SIG-M5 (cell line): ENCODE measurements at regions not wholly inside any gene's neighbourhood (a gene's known extent, or its start where the extent isn't known, plus 50 kb on each side); places are given as distances from the start of the nearest gene placed in this dataset.

ENCODE experiments used
- DNase-seq: peaks from one replicate; lab custom pipeline; 2025; lab: John Stamatoyannopoulos, UW

DNA sequence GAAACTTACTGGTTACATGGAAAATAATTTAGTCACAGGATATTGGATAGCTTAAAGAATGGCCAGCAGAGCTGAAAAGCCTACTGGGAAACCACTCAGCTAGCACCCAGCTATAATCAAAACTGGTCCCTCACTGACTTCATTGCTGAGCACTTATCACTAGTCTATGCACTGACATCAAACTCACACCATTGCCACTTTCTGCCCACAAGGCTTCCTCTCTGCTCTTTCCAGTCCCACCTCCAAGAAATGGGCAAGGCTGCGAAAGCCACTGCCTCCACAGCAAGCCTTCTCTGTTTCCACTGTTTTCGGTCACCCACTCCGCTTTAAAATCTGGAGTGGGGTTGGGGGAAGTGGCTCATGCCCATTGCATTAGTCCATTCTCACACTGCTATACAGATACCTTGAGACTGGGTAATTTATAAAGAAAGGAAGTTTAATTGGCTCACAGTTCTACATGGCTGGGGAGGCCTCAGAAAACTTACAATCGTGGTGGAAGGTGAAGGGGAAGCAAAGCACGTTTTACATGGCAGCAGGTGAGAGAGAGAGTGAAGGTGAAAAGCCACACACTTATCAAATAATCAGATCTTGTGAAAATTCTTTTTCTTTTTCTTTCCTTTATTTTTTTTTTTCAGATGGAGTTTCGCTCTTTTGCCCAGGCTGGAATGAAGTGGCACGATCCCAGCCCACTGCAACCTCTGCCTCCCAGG, 77.0 kb upstream of the CERS6 start:
- no peak for DNase-seq

DNA sequence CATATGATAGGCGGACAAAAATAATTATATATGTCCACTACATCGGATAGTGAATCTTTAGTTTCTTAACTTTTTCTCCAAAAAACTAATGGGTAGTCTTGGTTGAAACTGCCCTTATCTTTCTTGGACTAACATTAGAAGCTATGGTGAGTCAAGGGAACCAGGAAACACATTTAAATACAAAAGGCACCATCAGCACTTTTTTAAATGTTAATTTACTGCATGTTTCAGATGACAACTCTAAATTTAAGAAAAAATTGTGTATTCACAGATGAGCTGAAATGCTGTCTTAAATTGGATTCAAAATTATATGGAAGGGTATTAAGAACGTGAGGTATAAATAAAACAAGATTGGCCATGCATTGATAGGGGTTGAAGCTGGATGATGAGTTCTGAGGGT, 75.6 kb upstream of the CERS6 start:
- DNase-seq: no peak

DNA sequence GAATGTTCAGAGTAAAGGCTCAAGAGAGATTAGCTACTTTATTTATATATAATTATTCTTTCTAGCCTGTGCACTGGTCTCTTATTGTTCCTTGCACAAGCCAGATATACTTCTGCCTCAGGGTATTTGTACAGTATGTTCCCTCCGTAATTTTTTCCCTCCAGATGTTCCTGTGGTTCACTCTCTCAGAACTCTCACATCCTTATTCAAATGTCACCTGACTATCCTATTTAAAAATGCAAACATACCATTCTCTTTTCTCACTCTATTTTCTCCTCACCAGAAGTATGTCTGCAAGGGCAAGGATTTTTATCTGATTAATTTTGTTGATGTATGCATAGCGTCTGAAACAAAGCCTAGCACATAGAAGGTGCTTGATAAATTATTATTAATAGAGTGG, 64.0 kb upstream of the CERS6 start:
- DNase-seq: no peak

DNA sequence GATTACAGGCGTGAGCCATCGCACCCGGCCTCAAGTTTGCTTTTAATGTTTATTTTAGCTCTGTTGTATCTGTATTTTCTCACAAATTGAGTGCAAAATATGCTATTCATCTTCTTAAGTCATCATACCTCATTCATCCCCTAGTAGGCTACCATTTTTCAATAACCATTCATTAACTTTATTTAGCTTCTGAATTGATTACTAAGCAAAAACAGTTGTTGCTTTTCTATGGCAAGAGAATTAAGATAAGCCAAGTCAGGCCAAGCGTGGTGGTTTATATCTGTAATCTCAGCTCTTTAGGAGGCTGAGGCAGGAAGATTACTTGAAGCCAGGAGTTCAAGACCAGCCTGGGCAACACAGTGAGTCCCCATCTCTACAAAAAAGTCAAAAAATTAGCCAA, 63.3 kb upstream of the CERS6 start:
- no peak for DNase-seq

DNA sequence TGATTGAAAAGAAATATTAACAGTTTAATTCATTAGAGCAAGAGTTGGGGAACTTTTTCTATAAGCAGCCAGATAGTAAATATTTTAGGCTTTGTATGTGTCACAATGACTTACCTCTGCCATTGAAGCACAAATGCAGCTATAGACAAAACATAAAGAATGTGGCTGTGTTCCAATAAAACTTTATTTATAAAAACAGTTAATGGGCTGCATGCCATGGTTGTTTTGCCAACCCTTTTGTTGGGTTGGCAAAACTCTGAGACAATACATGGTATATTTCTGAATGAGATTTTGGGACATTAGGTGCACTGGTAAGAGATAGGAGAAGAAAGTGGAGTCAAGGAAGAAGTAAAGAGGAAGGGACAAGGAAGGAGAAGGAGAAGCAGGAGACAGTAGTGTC, 61.8 kb upstream of the CERS6 start:
- DNase-seq: no peak

DNA sequence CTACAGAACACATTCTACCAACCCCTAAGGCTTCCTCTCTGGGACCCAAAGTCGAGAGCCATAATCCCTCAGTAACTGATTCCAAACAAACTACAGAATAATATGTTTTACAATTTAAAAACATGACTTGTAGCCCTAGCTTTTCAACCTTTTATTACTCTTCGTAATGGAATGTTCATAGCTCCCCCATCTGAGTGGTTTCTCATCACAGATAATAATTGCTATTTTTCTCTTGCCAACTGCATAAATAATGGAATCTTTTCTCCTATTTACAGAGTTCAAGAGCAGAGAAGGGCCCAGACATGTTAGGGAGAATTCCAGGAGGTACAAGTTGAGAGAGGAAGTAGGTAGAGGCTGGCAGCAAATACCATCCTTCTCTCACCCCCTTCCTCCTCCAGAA, 59.9 kb upstream of the CERS6 start:
- DNase-seq: no peak

DNA sequence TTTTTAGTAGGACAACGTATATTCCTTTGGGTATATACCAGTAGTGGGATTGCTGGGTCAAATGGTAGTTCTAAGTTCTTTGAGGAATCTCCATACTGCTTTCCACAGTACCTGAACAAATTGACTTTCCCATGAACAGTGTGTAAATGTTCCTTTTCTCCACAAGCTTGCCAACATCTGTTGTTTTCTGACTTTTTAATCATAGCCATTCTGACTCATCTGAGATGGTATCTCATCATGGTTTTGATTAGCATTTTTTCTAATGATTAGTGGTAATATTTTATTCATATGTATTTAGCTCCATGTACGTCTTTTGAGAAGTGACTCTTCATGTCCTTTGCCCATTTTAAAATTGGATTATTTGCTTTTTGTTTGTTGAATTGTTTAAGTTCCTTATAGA, 58.4 kb upstream of the CERS6 start:
- no peak for DNase-seq

DNA sequence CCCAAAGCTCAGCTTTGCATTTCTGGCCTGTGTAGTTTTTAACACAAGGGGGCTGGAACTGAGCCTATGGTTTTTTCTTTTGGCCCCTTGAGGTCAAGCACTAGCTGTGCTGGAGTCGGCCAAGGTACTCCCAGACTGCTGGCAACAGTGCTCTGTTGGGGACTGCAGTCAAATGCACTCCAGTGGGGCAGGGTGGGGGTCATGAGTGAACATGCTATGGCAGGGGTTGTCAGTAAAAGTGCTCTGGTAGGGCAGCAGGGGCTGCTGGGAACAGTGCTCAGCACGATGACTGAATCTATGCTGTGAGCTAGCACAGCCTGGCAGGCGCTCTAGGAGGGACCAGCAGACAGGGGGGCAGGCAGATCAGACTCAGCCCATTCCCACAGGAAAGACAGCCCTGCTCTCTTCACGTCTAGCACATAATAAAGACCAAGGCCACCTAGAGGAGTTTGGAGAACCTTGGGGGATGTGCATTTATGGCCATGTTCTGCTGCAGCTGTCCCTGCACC, 55.0 kb upstream of the CERS6 start:
- DNase-seq: no peak

DNA sequence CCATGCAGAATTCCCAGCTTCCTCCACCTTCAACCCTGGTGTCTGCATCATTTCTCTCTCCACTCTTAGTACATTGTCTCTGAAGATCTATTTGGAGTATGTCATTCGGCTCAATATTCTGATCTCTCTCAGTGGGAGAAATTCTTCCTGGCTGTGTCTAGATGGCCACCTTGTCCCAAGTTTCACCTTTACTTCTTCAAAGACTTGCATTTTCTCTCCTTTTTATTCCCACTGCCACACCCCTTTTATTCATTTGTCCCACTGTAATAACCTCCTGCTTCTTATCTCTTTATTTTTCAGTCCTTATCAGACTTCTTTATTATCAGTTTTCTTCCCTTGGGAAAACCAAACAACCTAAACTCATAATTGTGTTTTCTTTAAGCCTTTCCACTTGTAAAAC, 54.3 kb upstream of the CERS6 start:
- DNase-seq: no peak

DNA sequence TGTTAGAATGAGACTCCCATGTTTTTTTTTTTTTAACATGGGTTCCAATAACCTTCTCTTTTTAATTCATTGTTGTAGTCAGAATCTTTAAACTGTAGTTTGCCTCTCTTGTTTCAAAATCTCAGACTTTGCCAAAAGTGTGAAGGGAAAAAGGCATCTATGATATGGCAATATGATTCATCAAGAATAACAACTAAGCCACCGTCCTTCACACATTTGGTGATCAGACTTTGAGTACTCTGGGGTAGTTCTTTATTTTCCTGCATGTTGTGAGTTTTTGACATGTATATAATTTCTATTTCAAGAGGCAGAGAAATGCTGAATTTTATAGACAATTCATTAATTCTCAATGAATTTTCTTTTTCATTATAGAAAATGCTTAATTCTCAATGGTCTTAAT, 53.5 kb upstream of the CERS6 start:
- no peak for DNase-seq

DNA sequence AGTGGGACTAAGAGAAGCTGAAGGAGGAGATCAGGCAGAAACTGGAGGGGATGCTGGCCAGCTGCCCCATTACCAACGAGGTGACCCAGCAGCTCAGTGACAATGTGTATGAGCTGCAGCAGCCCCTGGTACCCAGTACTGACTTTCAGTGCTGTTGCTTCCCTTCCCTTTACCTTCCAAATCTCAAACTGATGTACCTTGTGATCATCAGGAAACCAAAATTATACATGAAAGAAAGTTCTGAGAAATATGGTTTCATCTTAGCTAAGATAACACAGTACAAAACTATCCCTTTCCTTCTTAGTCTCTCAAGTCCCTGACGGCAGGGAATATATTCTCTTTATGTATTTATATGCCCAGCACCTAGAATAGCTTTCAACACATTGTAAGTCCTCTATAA, 52.3 kb upstream of the CERS6 start:
- DNase-seq: no peak

DNA sequence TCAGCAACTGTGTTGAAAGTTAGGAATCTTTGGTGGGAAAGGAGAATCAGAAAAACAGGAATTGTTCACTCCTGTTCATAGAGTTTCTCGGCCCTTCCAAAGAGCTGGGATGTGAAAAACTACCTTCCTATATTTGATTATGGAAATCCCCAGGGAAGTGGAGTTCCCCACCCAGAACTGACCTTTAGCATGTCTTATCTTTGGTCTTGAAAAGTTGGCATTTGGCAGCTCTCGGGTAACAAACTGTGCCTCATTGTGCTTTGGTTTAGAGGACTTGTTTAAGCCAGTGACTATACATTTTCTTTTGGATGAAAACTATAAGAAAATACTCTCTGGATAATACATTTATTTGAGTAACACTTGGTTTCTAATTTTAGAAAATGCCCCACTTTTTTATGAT, 51.3 kb upstream of the CERS6 start:
- no peak for DNase-seq
